H1 (cell line): ENCODE measurements at regions not wholly inside any gene's neighbourhood (a gene's known extent, or its start where the extent isn't known, plus 50 kb on each side); places are given as distances from the start of the nearest gene placed in this dataset.

Source experiments
- CTCF ChIA-PET: fragments of 300-600 bp; sonication (Branson Sonifier 250); formaldehyde crosslinking; loops from one replicate; lab custom pipeline; 2021; ENCODE audit not compliant: partially characterized antibody; lab: Charles Lee
- POLR2A ChIA-PET: fragments of 300-600 bp; sonication (Branson Sonifier 250); formaldehyde crosslinking; loops from one replicate; lab custom pipeline; 2021; ENCODE audit warnings: inconsistent platforms; ENCODE audit not compliant: partially characterized antibody; lab: Charles Lee
- DNase-seq, 2 experiments: peaks; one replicate each; pipeline versions ENCODE4 v3.0.0 to v3.0.0-alpha.2; 2010 to 2022; ENCODE audit warnings: low spot score in 2 of 2, low read depth in 1 of 2, mixed read lengths in 1 of 2
- FAIRE-seq: peaks from 2 replicates; lab custom pipeline; 2011; peaks lifted over from hg19 to GRCh38; lab: Jason Lieb, UNC
- H2AFZ ChIP-seq: 2 replicates; pipeline ENCODE4 v1.8.1; 2012; ENCODE audit warnings: low read length, inconsistent platforms
- H2AK5ac ChIP-seq: 2 replicates; pipeline ENCODE4 v1.6.1; 2013; ENCODE audit warnings: low read depth, low read length
- H2BK120ac ChIP-seq: replicated peaks from 2 replicates; pipeline ENCODE3; 2013; ENCODE audit warnings: low read depth, low read length, inconsistent platforms
- H2BK12ac ChIP-seq: 2 replicates; pipeline ENCODE4 v1.6.1; 2013; ENCODE audit warnings: low read depth, low read length
- H2BK15ac ChIP-seq: 2 replicates; pipeline ENCODE4 v1.6.1; 2013; ENCODE audit warnings: low read length
- H2BK20ac ChIP-seq: 2 replicates; pipeline ENCODE4 v1.6.1; 2013; ENCODE audit warnings: low read length
- H2BK5ac ChIP-seq: 2 replicates; pipeline ENCODE4 v1.6.1; 2013; ENCODE audit warnings: low read depth, low read length
- H3K14ac ChIP-seq: 2 replicates; pipeline ENCODE4 v1.6.1; 2013; ENCODE audit warnings: inconsistent platforms; ENCODE audit not compliant: insufficient read length
- H3K18ac ChIP-seq: 2 replicates; pipeline ENCODE4 v1.6.1; 2013; ENCODE audit warnings: low read length; ENCODE audit errors: extremely low read depth
- H3K23ac ChIP-seq: 2 replicates; pipeline ENCODE4 v1.6.1; 2013; ENCODE audit warnings: inconsistent platforms; ENCODE audit not compliant: insufficient read length
- H3K23me2 ChIP-seq: 2 replicates; pipeline ENCODE4 v1.6.1; 2013; ENCODE audit warnings: low read depth, low read length
- H3K27ac ChIP-seq: 2 replicates; pipeline ENCODE4 v1.6.1; 2011; ENCODE audit warnings: low read depth, low read length, inconsistent platforms
- H3K27me3 ChIP-seq, 4 experiments: replicated peaks in 1 of 4; 1 replicate in 1 of 4; 2 replicates in 3 of 4; pipeline versions ENCODE4 v1.6.1 to v1.8.1; 2011 to 2013; ENCODE audit warnings: low read length in 3 of 4, mild to moderate bottlenecking in 3 of 4, inconsistent platforms in 2 of 4, mixed read lengths in 2 of 4, moderate library complexity in 1 of 4; ENCODE audit not compliant: control insufficient read depth in 3 of 4, insufficient read depth in 3 of 4; ENCODE audit errors: extremely low read depth in 1 of 4
- H3K36me3 ChIP-seq, 4 experiments: 2 replicates each; pipeline versions ENCODE4 v1.6.1 to v1.8.1; 2011 to 2013; ENCODE audit warnings: mild to moderate bottlenecking in 4 of 4, low read length in 3 of 4, moderate library complexity in 2 of 4, control low read depth in 1 of 4, inconsistent platforms in 1 of 4; ENCODE audit not compliant: insufficient read depth in 4 of 4, control insufficient read depth in 2 of 4
- H3K4ac ChIP-seq: replicated peaks from 2 replicates; pipeline ENCODE3; 2013; ENCODE audit warnings: low read length, low read depth, mixed read lengths, inconsistent platforms; ENCODE audit not compliant: insufficient read length
- H3K4me1 ChIP-seq, 4 experiments: replicated peaks in 1 of 4; 1 replicate in 1 of 4; 2 replicates in 3 of 4; pipeline versions ENCODE4 v1.6.1 to v1.8.1; 2011 to 2013; ENCODE audit warnings: low read length in 3 of 4, inconsistent platforms in 2 of 4, mixed read lengths in 1 of 4; ENCODE audit not compliant: insufficient read depth in 4 of 4, control insufficient read depth in 3 of 4
- H3K4me2 ChIP-seq, 2 experiments: 2 replicates each; pipeline versions ENCODE4 v1.6.1 to v1.8.1; 2011 to 2013; ENCODE audit warnings: low read depth in 2 of 2, low read length in 2 of 2, control low read depth in 1 of 2, inconsistent platforms in 1 of 2, mild to moderate bottlenecking in 1 of 2; ENCODE audit not compliant: insufficient read depth in 1 of 2
- H3K4me3 ChIP-seq, 4 experiments: fragments of 200-600, 300-600 bp in 1 of 4; sonication (generic), shearing (Covaris generic), sonication (Bioruptor Twin) in 1 of 4; 2 replicates each; pipeline versions ENCODE4 v1.5.1 to v1.8.1; 2011 to 2016; ENCODE audit warnings: low read length in 4 of 4, low read depth in 3 of 4, control low read depth in 2 of 4, inconsistent platforms in 2 of 4, mild to moderate bottlenecking in 2 of 4, mixed read lengths in 1 of 4, moderate library complexity in 1 of 4; ENCODE audit not compliant: insufficient read depth in 2 of 4; ENCODE audit errors: extremely low read depth in 1 of 4
- H3K56ac ChIP-seq: replicated peaks from 2 replicates; pipeline ENCODE3; 2013; ENCODE audit warnings: low read depth, mild to moderate bottlenecking, mixed read lengths, low read length, inconsistent platforms; ENCODE audit not compliant: insufficient read length
- H3K79me1 ChIP-seq: 2 replicates; pipeline ENCODE4 v1.6.1; 2013; ENCODE audit warnings: low read depth, low read length, control low read depth
- H3K79me2 ChIP-seq, 2 experiments: 2 replicates each; pipeline versions ENCODE4 v1.6.1 to v1.8.1; 2012 to 2013; ENCODE audit warnings: low read length in 2 of 2, mild to moderate bottlenecking in 2 of 2, inconsistent platforms in 1 of 2; ENCODE audit not compliant: insufficient read depth in 2 of 2, control insufficient read depth in 1 of 2
- H3K9ac ChIP-seq, 4 experiments: replicated peaks in 1 of 4; 1 replicate in 1 of 4; 2 replicates in 3 of 4; pipeline versions ENCODE4 v1.6.1 to v1.8.1; 2011 to 2013; ENCODE audit warnings: low read depth in 3 of 4, low read length in 3 of 4, control low read depth in 2 of 4, mild to moderate bottlenecking in 2 of 4, moderate library complexity in 2 of 4, inconsistent platforms in 1 of 4; ENCODE audit errors: extremely low read depth in 1 of 4
- H3K9me3 ChIP-seq, 2 experiments: 2 replicates each; pipeline versions ENCODE4 v1.6.1 to v1.8.1; 2012 to 2013; ENCODE audit warnings: mild to moderate bottlenecking in 2 of 2, moderate library complexity in 2 of 2, control low read depth in 1 of 2, inconsistent platforms in 1 of 2, low read depth in 1 of 2, low read length in 1 of 2, mixed read lengths in 1 of 2; ENCODE audit not compliant: insufficient read depth in 2 of 2
- H4K20me1 ChIP-seq, 2 experiments: replicated peaks in 1 of 2; 2 replicates each; pipeline versions ENCODE3 to v1.8.1; 2011 to 2013; ENCODE audit warnings: inconsistent platforms in 2 of 2, low read length in 2 of 2, mild to moderate bottlenecking in 1 of 2; ENCODE audit not compliant: insufficient read depth in 2 of 2, control insufficient read depth in 1 of 2
- H4K5ac ChIP-seq: 2 replicates; pipeline ENCODE4 v1.6.1; 2013; ENCODE audit warnings: low read length, low read depth, mixed read lengths, inconsistent platforms; ENCODE audit not compliant: insufficient read length
- H4K8ac ChIP-seq: 2 replicates; pipeline ENCODE4 v1.8.0; 2013; ENCODE audit warnings: mild to moderate bottlenecking, moderate library complexity, low read length, inconsistent platforms; ENCODE audit not compliant: insufficient read depth; ENCODE audit errors: extremely low read depth
- H4K91ac ChIP-seq: replicated peaks from 2 replicates; pipeline ENCODE3; 2013; ENCODE audit warnings: low read length, mixed read lengths, inconsistent platforms; ENCODE audit not compliant: insufficient read length
- BCL11A ChIP-seq, 2 experiments: IDR thresholded peaks; one replicate each; pipeline ENCODE4 v1.6.1; 2011; ENCODE audit warnings: low read depth in 2 of 2, low read length in 2 of 2, mild to moderate bottlenecking in 2 of 2
- CEBPB ChIP-seq: IDR thresholded peaks from 2 replicates; pipeline ENCODE4 v1.6.1; 2012; ENCODE audit warnings: low read depth, low read length
- CHD1 ChIP-seq: IDR thresholded peaks from 2 replicates; pipeline ENCODE4 v1.6.1; 2012; ENCODE audit warnings: low read depth, low read length, improper control_type of control experiment
- EP300 ChIP-seq, 2 experiments: IDR thresholded peaks; 1 replicate in 1 of 2; 2 replicates in 1 of 2; pipeline ENCODE4 v1.6.1; 2011 to 2012; ENCODE audit warnings: low read depth in 2 of 2, low read length in 2 of 2, mild to moderate bottlenecking in 2 of 2, borderline replicate concordance in 1 of 2, inconsistent platforms in 1 of 2, moderate library complexity in 1 of 2
- HDAC2 ChIP-seq, 2 experiments: fragments of 300-600 bp in 1 of 2; sonication (generic) in 1 of 2; IDR thresholded peaks; 2 replicates each; pipeline ENCODE4 v1.6.1; 2011 to 2012; ENCODE audit warnings: low read depth in 2 of 2, low read length in 2 of 2, mild to moderate bottlenecking in 2 of 2, moderate library complexity in 2 of 2, borderline replicate concordance in 1 of 2, inconsistent platforms in 1 of 2
- KDM4A ChIP-seq: IDR thresholded peaks from one replicate; pipeline ENCODE4 v1.7.1; 2012; ENCODE audit warnings: low read depth, mild to moderate bottlenecking, moderate library complexity, low read length, inconsistent platforms; ENCODE audit not compliant: severe bottlenecking
- RFX5 ChIP-seq: IDR thresholded peaks from 2 replicates; pipeline ENCODE4 v1.6.1; 2011; ENCODE audit warnings: low read depth, low read length, improper control_type of control experiment, borderline replicate concordance
- SIRT6 ChIP-seq: IDR thresholded peaks from one replicate; pipeline ENCODE4 v1.7.1; 2012; ENCODE audit warnings: low read length, inconsistent platforms
- SP2 ChIP-seq: IDR thresholded peaks from 2 replicates; pipeline ENCODE4 v1.6.1; 2012; ENCODE audit warnings: mild to moderate bottlenecking, low read length, inconsistent platforms
- SP4 ChIP-seq: IDR thresholded peaks from 2 replicates; pipeline ENCODE4 v1.6.1; 2012; ENCODE audit warnings: low read length, inconsistent platforms
- SUZ12 ChIP-seq: fragments of 200-600 bp; sonication (generic); IDR thresholded peaks from 2 replicates; pipeline ENCODE4 v1.6.1; 2012; ENCODE audit warnings: mild to moderate bottlenecking, inconsistent platforms, low read length, moderate library complexity, mixed read lengths
- TCF12 ChIP-seq: IDR thresholded peaks from 2 replicates; pipeline ENCODE4 v1.6.1; 2011; ENCODE audit warnings: low read depth, mild to moderate bottlenecking, low read length
- YY1 ChIP-seq: IDR thresholded peaks from 2 replicates; pipeline ENCODE4 v1.6.1; 2011; ENCODE audit warnings: low read depth, mild to moderate bottlenecking, low read length
- WGBS, 2 experiments: shearing (Covaris generic) in 1 of 2; methylation state at CpG; one replicate each; pipeline versions ENCODE4 v1.1.6 to v1.1.7; 2013 to 2015; ENCODE audit warnings: low lambda C conversion rate in 2 of 2, mixed read lengths in 2 of 2, inconsistent platforms in 1 of 2, low coverage in 1 of 2, missing lambda C conversion rate in 1 of 2; ENCODE audit not compliant: insufficient replicate concordance in 2 of 2, insufficient coverage in 1 of 2, insufficient read length in 1 of 2; ENCODE audit errors: extremely low coverage in 1 of 2, missing lambda C conversion rate in 1 of 2; 5-methylcytosine and 5-hydroxymethylcytosine counted together

GRCh38 chr21:28590026-28590425 is 402.7 kb downstream of the LTN1 start:
- CTCF ChIA-PET: interaction anchor here (0.7 to 1.6 kb wide), 2 partner anchors 67 to 98 kb away, joined by 3 to 4 read pairs; no protein-coding TSS in a partner anchor
- POLR2A ChIA-PET: no interaction called here
- H3K27ac ChIP-seq: no peak overlapping the region

More at GRCh38 chr21:28590026-28590425, 402.7 kb downstream of the LTN1 start:
- Histone ChIP-seq H3K27me3 (peaks cover 0 to 1% (median 0%) of the 10 kb centered on the region in 4 experiments; a peak in 1 of 7 replicates), H2BK20ac (no peak overlapping the region; the same call in 1 of the 2 replicates), H2BK15ac (no peak overlapping the region), H3K79me2 (no peaks in the 10 kb centered on the region), H3K18ac (no peak overlapping the region), H3K56ac (no peak overlapping the region), H2BK120ac (peak overlapping the region; percentile 12), H3K23ac (no peak overlapping the region), H4K20me1 (no peaks in the 10 kb centered on the region), H2AK5ac (no peak overlapping the region), H3K79me1 (no peaks in the 10 kb centered on the region), H4K5ac (no peak overlapping the region), H2AFZ (no peak overlapping the region), H3K23me2 (no peaks in the 10 kb centered on the region), H3K9me3 (no peaks in the 10 kb centered on the region), H3K4me3 (no peak overlapping the region), H4K91ac (no peak overlapping the region), H3K4ac (no peak overlapping the region), H2BK12ac (0 out of 2 replicates have a peak overlapping the region, but pooled peaks have one; percentile 65), H3K4me1 (peaks cover 0 to 6% (median 3%) of the 10 kb centered on the region in 4 experiments; a peak in 5 of 7 replicates), H3K36me3 (no peaks in the 10 kb centered on the region), H3K14ac (no peak overlapping the region), H2BK5ac (no peak overlapping the region; the same call in 1 of the 2 replicates), H3K9ac (peak overlapping the region in 1 of 4 experiments; percentile 34; a peak in 1 of 7 replicates), H3K4me2 (no peak overlapping the region), H4K8ac (no peak overlapping the region)
- no peak for FAIRE-seq
- WGBS, 2 experiments: 95% methylated on average over 2 of the region's 2 CpGs; no CpG with 5 or more reads in 1 of the 2 experiments
- TF ChIP-seq KDM4A (no peak), BCL11A (IDR thresholded peaks at IDR 0.05; ENCODE audit: low read depth in 2 of 2, low read length in 2 of 2) (no peak), RFX5 (no peak), SIRT6 (no peak), EP300 (IDR thresholded peaks at IDR 0.05; ENCODE audit: borderline replicate concordance in 1 of 2, low read depth in 2 of 2, low read length in 2 of 2) (no peak), YY1 (no peak), CHD1 (no peak), CEBPB (no peak), TCF12 (no peak), SUZ12 (no peak), HDAC2 (IDR thresholded peaks at IDR 0.05; ENCODE audit: borderline replicate concordance in 1 of 2, low read depth in 2 of 2, low read length in 2 of 2) (no peak), SP4 (no peak), SP2 (no peak)
- no peak for DNase-seq
